ENCODE measurements at regions not wholly inside any gene's neighbourhood (a gene's known extent, or its start where the extent isn't known, plus 50 kb on each side); places are given as distances from the start of the nearest gene placed in this dataset.

GRCh38 chr12:116416166-116416565 lies 138.7 kb upstream of the MED13L start:
- no peaks in the 10 kb centered on the region for H3K36me3 ChIP-seq (replicated peaks in 1 of 2)
- TF ChIP-seq, protein P1, sequence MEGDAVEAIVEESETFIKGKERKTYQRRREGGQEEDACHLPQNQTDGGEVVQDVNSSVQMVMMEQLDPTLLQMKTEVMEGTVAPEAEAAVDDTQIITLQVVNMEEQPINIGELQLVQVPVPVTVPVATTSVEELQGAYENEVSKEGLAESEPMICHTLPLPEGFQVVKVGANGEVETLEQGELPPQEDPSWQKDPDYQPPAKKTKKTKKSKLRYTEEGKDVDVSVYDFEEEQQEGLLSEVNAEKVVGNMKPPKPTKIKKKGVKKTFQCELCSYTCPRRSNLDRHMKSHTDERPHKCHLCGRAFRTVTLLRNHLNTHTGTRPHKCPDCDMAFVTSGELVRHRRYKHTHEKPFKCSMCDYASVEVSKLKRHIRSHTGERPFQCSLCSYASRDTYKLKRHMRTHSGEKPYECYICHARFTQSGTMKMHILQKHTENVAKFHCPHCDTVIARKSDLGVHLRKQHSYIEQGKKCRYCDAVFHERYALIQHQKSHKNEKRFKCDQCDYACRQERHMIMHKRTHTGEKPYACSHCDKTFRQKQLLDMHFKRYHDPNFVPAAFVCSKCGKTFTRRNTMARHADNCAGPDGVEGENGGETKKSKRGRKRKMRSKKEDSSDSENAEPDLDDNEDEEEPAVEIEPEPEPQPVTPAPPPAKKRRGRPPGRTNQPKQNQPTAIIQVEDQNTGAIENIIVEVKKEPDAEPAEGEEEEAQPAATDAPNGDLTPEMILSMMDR (IDR thresholded peaks at IDR 0.05) = no peak
- no peak for TF ChIP-seq POLR2A (IDR thresholded peaks at IDR 0.05)
- H3K4me1 ChIP-seq (replicated peaks in 1 of 2) = no peaks in the 10 kb centered on the region
- H3K9me3 ChIP-seq (replicated peaks in 1 of 3) = no peaks in the 10 kb centered on the region
- intact Hi-C loops (cut with DNase I) = no loop called here
- WGBS, 4 donors = 20 to 56% (median 51%) methylated on average over 1 to 3 of the region's 3 CpGs
- no peaks in the 10 kb centered on the region for H3K27me3 ChIP-seq
- H3K4me3 ChIP-seq = no peak overlapping the region
- no peak overlapping the region for H3K27ac ChIP-seq
- DNase-seq = no peak

DNA sequence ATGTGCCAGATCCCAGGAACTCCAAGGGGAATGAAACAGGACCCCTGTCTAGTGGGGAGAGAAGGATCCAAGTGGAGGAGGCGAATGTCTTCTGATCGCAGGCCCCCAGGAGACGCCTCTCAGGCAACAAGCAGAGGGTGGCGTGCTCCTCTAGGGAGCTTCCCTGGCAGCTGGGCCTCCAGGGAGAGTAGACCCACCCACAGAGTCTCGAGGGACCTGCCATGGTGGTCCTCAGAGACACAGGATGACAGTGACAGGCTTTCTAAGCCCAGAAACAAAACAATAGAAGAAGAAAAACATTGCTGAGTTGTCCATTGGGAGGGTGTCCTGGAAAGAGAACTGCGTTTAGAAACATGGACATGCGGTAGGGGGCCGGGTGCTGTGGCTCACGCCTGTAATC lies 140.6 kb upstream of the MAP1LC3B2 start:
- Histone ChIP-seq H3K36me3 (replicated peaks in 1 of 2) (no peaks in the 10 kb centered on the region), H3K9me3 (replicated peaks in 1 of 3) (no peaks in the 10 kb centered on the region), H3K4me1 (replicated peaks in 1 of 2) (no peaks in the 10 kb centered on the region), H3K27me3 (no peaks in the 10 kb centered on the region), H3K4me3 (no peak overlapping the region), H3K27ac (no peak overlapping the region)
- DNase-seq = no peak
- no peak for TF ChIP-seq POLR2A (IDR thresholded peaks at IDR 0.05)
- TF ChIP-seq, protein P1 (IDR thresholded peaks at IDR 0.05) = no peak
- intact Hi-C loops (cut with DNase I) = no loop called here
- 85 to 91% (median 88%) methylated on average over 9 of the region's 9 CpGs for WGBS, 4 donors

GRCh38 chr12:116420227-116420880 lies 138.8 kb upstream of the MAP1LC3B2 start:
- Histone ChIP-seq H3K27ac (no peak overlapping the region), H3K4me3 (no peak overlapping the region), H3K36me3 (replicated peaks in 1 of 2) (no peaks in the 10 kb centered on the region), H3K4me1 (replicated peaks in 1 of 2) (no peaks in the 10 kb centered on the region), H3K27me3 (no peaks in the 10 kb centered on the region), H3K9me3 (replicated peaks in 1 of 3) (no peaks in the 10 kb centered on the region)
- TF ChIP-seq, protein P1 (IDR thresholded peaks at IDR 0.05) = no peak
- no peak for TF ChIP-seq POLR2A (IDR thresholded peaks at IDR 0.05)
- 43 to 69% (median 61%) methylated on average over 5 to 8 of the region's 8 CpGs for WGBS, 4 donors
- no peak for DNase-seq
- intact Hi-C loops (cut with DNase I) = no loop called here

- whole genome bisulfite sequencing, 4 donors = 95 to 97% (median 97%) methylated on average over 2 of the region's 2 CpGs
- H3K27me3 ChIP-seq = no peaks in the 10 kb centered on the region
- no peaks in the 10 kb centered on the region for H3K4me1 ChIP-seq (replicated peaks in 1 of 2)
- intact Hi-C loops (cut with DNase I) = no loop called here
- no peak overlapping the region for H3K4me3 ChIP-seq
- H3K27ac ChIP-seq = no peak overlapping the region
- H3K36me3 ChIP-seq (replicated peaks in 1 of 2) = no peaks in the 10 kb centered on the region
- no peak for TF ChIP-seq POLR2A (IDR thresholded peaks at IDR 0.05)
- TF ChIP-seq, protein P1 (IDR thresholded peaks at IDR 0.05) = no peak
- no peaks in the 10 kb centered on the region for H3K9me3 ChIP-seq (replicated peaks in 1 of 3)
- DNase-seq = no peak
Observed at GRCh38 chr12:116421785-116422538, 137.2 kb upstream of the MAP1LC3B2 start.

All from adrenal gland (tissue), 9 donors.